SK-N-SH treated with all-trans-retinoic acid at 6 μM for 48 hours (cell line): ENCODE measurements at regions not wholly inside any gene's neighbourhood (a gene's known extent, or its start where the extent isn't known, plus 50 kb on each side); places are given as distances from the start of the nearest gene placed in this dataset.

Experiments used
- ATAC-seq: fragments of 200-7000 bp; cut with Tn5 transposase; 3 replicates; pipeline ENCODE4 v1.9.1; 2020; ENCODE audit warnings: mild to moderate bottlenecking, moderate library complexity
- ARNTL ChIP-seq: fragments of 450-650 bp; formaldehyde crosslinking; IDR thresholded peaks from 2 replicates; pipeline ENCODE4 v1.5.0; 2020; ENCODE audit warnings: low read depth, mild to moderate bottlenecking, moderate library complexity, borderline replicate concordance
- BACH2 ChIP-seq: fragments of 250-450 bp; sonication (Bioruptor Pico); IDR thresholded peaks from 2 replicates; pipeline ENCODE4 v1.9.0; 2021; ENCODE audit warnings: mild to moderate bottlenecking, borderline replicate concordance
- CSDC2 ChIP-seq: fragments of 250-450 bp; sonication (Bioruptor Pico); IDR thresholded peaks from 2 replicates; pipeline ENCODE4 v1.5.0; 2020; ENCODE audit warnings: mild to moderate bottlenecking, moderate library complexity
- CSRNP3 ChIP-seq: fragments of 250-450 bp; sonication (Bioruptor Pico); IDR thresholded peaks from 2 replicates; pipeline ENCODE4 v1.5.1; 2021; ENCODE audit warnings: mild to moderate bottlenecking, moderate library complexity
- ESRRG ChIP-seq: fragments of 250-450 bp; sonication (Bioruptor Pico); IDR thresholded peaks from 2 replicates; pipeline ENCODE4 v1.6.1; 2021; ENCODE audit warnings: mild to moderate bottlenecking
- GLIS3 ChIP-seq: fragments of 250-450 bp; sonication (Bioruptor Pico); IDR thresholded peaks from 2 replicates; pipeline ENCODE4 v1.5.0; 2020; ENCODE audit warnings: mild to moderate bottlenecking, moderate library complexity
- ISL1 ChIP-seq: fragments of 250-450 bp; sonication (Bioruptor Pico); IDR thresholded peaks from 2 replicates; pipeline ENCODE4 v2.1.2; 2022; ENCODE audit warnings: mild to moderate bottlenecking, moderate library complexity
- OSR1 ChIP-seq: fragments of 250-450 bp; sonication (Bioruptor Pico); IDR thresholded peaks from 2 replicates; pipeline ENCODE4 v1.8.0; 2022; ENCODE audit warnings: moderate library complexity, mild to moderate bottlenecking, inconsistent platforms
- POU6F1 ChIP-seq: fragments of 250-450 bp; sonication (Bioruptor Pico); IDR thresholded peaks from 2 replicates; pipeline ENCODE4 v1.8.0; 2021; ENCODE audit warnings: low read depth, mild to moderate bottlenecking, moderate library complexity, borderline replicate concordance
- PPARA ChIP-seq: fragments of 250-450 bp; sonication (Bioruptor Pico); IDR thresholded peaks from 2 replicates; pipeline ENCODE4 v1.5.0; 2020; ENCODE audit warnings: mild to moderate bottlenecking, borderline replicate concordance
- RARB ChIP-seq: fragments of 250-450 bp; sonication (Bioruptor Pico); IDR thresholded peaks from 2 replicates; pipeline ENCODE4 v1.8.0; 2021; ENCODE audit warnings: mild to moderate bottlenecking, moderate library complexity
- SNAI2 ChIP-seq: fragments of 250-450 bp; sonication (Bioruptor Pico); IDR thresholded peaks from 2 replicates; pipeline ENCODE4 v1.5.0; 2020; ENCODE audit warnings: mild to moderate bottlenecking, moderate library complexity
- TOX ChIP-seq: fragments of 250-450 bp; sonication (Bioruptor Pico); IDR thresholded peaks from 2 replicates; pipeline ENCODE4 v1.8.0; 2021; ENCODE audit warnings: mild to moderate bottlenecking, moderate library complexity, borderline replicate concordance
- TSHZ2 ChIP-seq: fragments of 250-450 bp; sonication (Bioruptor Pico); IDR thresholded peaks from 2 replicates; pipeline ENCODE4 v1.5.0; 2020; ENCODE audit warnings: mild to moderate bottlenecking, moderate library complexity
- ZC3H10 ChIP-seq: fragments of 250-450 bp; sonication (Bioruptor Pico); IDR thresholded peaks from 2 replicates; pipeline ENCODE4 v1.5.1; 2021; ENCODE audit warnings: mild to moderate bottlenecking, moderate library complexity
- ZFP3 ChIP-seq: fragments of 250-450 bp; sonication (Bioruptor Pico); IDR thresholded peaks from 2 replicates; pipeline ENCODE4 v1.5.0; 2020; ENCODE audit warnings: mild to moderate bottlenecking, moderate library complexity
- ZFP30 ChIP-seq: fragments of 450-650 bp; formaldehyde crosslinking; IDR thresholded peaks from 2 replicates; pipeline ENCODE4 v1.5.0; 2022; ENCODE audit warnings: mild to moderate bottlenecking, moderate library complexity
- ZNF565 ChIP-seq: fragments of 450-650 bp; formaldehyde crosslinking; conservative IDR thresholded peaks from 2 replicates; pipeline ENCODE4 v1.5.0; 2020; ENCODE audit warnings: low read depth, mild to moderate bottlenecking, moderate library complexity
- ZNF8 ChIP-seq: fragments of 450-650 bp; formaldehyde crosslinking; IDR thresholded peaks from 2 replicates; pipeline ENCODE4 v1.5.0; 2020; ENCODE audit warnings: mild to moderate bottlenecking, moderate library complexity
- TF ChIP-seq, protein P1 (sequence below): fragments of 250-450 bp; sonication (Bioruptor Pico); IDR thresholded peaks from 2 replicates; pipeline ENCODE4 v1.5.1; 2020; ENCODE audit warnings: low read depth, mild to moderate bottlenecking, moderate library complexity
- TF ChIP-seq, protein P2 (sequence below): fragments of 250-450 bp; sonication (Bioruptor Pico); IDR thresholded peaks from 2 replicates; pipeline ENCODE4 v1.8.0; 2020; ENCODE audit warnings: mild to moderate bottlenecking, moderate library complexity, borderline replicate concordance

GRCh38 chr4:13092702-13093101, 391.4 kb downstream of the RAB28 start:
- TF ChIP-seq POU6F1 (CRISPR knock-in tag): no peak
- no peak for TF ChIP-seq ZNF565 (CRISPR knock-in tag)
- no peak for TF ChIP-seq SNAI2 (CRISPR knock-in tag)
- TF ChIP-seq BACH2 (CRISPR knock-in tag): no peak
- no peak for TF ChIP-seq ZC3H10
- TF ChIP-seq CSDC2 (CRISPR knock-in tag): no peak
- TF ChIP-seq ESRRG (CRISPR knock-in tag): no peak
- no peak for TF ChIP-seq GLIS3 (CRISPR knock-in tag)
- TF ChIP-seq, all 23 proteins: peak for 0
- no peak for ATAC-seq

DNA sequence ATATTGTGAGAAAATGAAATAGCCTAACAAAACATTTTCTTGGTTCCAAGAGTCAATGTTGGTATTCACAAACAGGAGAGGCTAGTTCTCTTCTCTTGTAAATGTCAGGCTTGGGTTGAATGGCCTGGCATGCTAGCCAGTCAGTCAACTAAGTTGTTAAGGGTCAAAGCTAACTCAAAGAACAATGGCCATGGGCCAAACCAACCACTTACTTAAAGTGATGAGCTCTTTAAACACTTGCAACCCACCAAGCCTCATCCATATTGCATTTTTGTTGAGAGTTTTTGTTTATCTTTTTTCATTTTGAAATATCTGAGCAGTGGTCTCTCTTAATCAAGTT, 394.5 kb downstream of the RAB28 start:
- no peak for TF ChIP-seq RARB (CRISPR knock-in tag)
- no peak for TF ChIP-seq ZFP3 (CRISPR knock-in tag)
- no peak for TF ChIP-seq ARNTL (CRISPR knock-in tag)
- TF ChIP-seq TSHZ2 (CRISPR knock-in tag): no peak
- TF ChIP-seq OSR1 (CRISPR knock-in tag): no peak
- no peak for TF ChIP-seq SNAI2 (CRISPR knock-in tag)
- TF ChIP-seq ZFP30 (CRISPR knock-in tag): no peak
- TF ChIP-seq ZC3H10: no peak
- TF ChIP-seq PPARA: no peak
- TF ChIP-seq, protein P1, sequence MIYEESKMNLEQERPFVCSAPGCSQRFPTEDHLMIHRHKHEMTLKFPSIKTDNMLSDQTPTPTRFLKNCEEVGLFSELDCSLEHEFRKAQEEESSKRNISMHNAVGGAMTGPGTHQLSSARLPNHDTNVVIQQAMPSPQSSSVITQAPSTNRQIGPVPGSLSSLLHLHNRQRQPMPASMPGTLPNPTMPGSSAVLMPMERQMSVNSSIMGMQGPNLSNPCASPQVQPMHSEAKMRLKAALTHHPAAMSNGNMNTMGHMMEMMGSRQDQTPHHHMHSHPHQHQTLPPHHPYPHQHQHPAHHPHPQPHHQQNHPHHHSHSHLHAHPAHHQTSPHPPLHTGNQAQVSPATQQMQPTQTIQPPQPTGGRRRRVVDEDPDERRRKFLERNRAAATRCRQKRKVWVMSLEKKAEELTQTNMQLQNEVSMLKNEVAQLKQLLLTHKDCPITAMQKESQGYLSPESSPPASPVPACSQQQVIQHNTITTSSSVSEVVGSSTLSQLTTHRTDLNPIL (CRISPR knock-in tag): no peak
- no peak for TF ChIP-seq CSRNP3 (CRISPR knock-in tag)
- no peak for TF ChIP-seq TOX
- no peak for TF ChIP-seq CSDC2 (CRISPR knock-in tag)
- no peak for TF ChIP-seq GLIS3 (CRISPR knock-in tag)
- TF ChIP-seq ESRRG (CRISPR knock-in tag): no peak
- no peak for TF ChIP-seq BACH2 (CRISPR knock-in tag)
- TF ChIP-seq POU6F1 (CRISPR knock-in tag): no peak
- TF ChIP-seq ZNF8 (CRISPR knock-in tag): no peak
- TF ChIP-seq, protein P2, sequence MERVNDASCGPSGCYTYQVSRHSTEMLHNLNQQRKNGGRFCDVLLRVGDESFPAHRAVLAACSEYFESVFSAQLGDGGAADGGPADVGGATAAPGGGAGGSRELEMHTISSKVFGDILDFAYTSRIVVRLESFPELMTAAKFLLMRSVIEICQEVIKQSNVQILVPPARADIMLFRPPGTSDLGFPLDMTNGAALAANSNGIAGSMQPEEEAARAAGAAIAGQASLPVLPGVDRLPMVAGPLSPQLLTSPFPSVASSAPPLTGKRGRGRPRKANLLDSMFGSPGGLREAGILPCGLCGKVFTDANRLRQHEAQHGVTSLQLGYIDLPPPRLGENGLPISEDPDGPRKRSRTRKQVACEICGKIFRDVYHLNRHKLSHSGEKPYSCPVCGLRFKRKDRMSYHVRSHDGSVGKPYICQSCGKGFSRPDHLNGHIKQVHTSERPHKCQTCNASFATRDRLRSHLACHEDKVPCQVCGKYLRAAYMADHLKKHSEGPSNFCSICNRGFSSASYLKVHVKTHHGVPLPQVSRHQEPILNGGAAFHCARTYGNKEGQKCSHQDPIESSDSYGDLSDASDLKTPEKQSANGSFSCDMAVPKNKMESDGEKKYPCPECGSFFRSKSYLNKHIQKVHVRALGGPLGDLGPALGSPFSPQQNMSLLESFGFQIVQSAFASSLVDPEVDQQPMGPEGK (CRISPR knock-in tag): no peak
- no peak for TF ChIP-seq ISL1
- no peak for ATAC-seq
